ENCODE measurements at regions not wholly inside any gene's neighbourhood (a gene's known extent, or its start where the extent isn't known, plus 50 kb on each side); places are given as distances from the start of the nearest gene placed in this dataset.

DNA sequence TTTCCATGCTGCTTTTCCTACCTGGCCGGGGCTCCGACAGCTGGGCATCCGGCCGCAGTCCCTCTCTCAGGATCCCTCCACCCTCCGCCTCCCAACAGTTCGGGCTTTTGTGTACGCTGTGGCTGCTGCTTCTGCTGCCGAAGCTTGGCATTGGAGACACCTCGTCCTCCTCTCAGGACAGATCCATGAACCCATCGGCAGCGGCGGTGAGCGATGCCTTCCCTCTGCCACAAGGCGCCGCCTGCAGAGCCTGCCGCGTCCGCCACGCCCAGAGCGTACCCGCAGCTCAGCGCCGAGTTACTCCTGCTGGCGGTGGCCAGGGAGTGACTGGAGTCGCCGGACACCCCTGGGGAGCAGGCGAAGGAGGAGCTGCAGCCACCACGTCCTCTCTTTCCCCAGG is 2032.8 kb downstream of the TP53TG3F start:
- no peak overlapping the region for H3K4me3 ChIP-seq (ENCODE audit: low read depth, low read length)
- peaks cover 17% of the 10 kb centered on the region for H3K9me3 ChIP-seq (ENCODE audit: control insufficient read depth, insufficient read depth, low read length)
- TF ChIP-seq, protein P1, sequence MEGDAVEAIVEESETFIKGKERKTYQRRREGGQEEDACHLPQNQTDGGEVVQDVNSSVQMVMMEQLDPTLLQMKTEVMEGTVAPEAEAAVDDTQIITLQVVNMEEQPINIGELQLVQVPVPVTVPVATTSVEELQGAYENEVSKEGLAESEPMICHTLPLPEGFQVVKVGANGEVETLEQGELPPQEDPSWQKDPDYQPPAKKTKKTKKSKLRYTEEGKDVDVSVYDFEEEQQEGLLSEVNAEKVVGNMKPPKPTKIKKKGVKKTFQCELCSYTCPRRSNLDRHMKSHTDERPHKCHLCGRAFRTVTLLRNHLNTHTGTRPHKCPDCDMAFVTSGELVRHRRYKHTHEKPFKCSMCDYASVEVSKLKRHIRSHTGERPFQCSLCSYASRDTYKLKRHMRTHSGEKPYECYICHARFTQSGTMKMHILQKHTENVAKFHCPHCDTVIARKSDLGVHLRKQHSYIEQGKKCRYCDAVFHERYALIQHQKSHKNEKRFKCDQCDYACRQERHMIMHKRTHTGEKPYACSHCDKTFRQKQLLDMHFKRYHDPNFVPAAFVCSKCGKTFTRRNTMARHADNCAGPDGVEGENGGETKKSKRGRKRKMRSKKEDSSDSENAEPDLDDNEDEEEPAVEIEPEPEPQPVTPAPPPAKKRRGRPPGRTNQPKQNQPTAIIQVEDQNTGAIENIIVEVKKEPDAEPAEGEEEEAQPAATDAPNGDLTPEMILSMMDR (IDR thresholded peaks at IDR 0.05; ENCODE audit: low read depth, low read length): no peak
- ChIA-PET CTCF (no interaction called here), POLR2A (no interaction called here)
- H3K27ac ChIP-seq (ENCODE audit: low read depth, low read length): no peak overlapping the region
- DNase-seq (ENCODE audit: low read depth, low spot score): no peak
- no peaks in the 10 kb centered on the region for H3K27me3 ChIP-seq (ENCODE audit: control insufficient read depth, insufficient read depth, low read length)

DNA sequence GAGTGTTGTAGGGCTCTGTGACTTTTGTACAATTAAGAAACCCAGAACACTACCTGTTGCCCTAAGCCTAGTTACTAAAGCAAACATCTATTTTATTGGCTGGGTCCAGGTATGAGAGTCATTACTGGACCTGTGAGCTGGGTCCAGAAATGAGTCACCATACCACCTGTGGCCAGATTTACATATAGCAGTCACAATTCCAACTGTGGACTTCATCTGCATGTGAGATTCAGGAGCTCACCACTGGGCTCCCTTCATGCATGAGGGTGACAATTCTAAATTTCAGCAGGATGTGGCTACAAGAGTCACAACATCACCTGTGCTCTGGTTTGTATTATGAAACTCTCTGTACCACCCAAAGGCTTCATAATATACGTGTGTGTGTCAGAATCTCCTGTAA is 2038.0 kb downstream of the TP53TG3F start:
- ChIA-PET CTCF (no interaction called here), POLR2A (no interaction called here)
- Histone ChIP-seq H3K9me3 (ENCODE audit: control insufficient read depth, insufficient read depth, low read length) (peaks cover 45% of the 10 kb centered on the region), H3K27ac (ENCODE audit: low read depth, low read length) (no peak overlapping the region), H3K27me3 (ENCODE audit: control insufficient read depth, insufficient read depth, low read length) (no peaks in the 10 kb centered on the region), H3K4me3 (ENCODE audit: low read depth, low read length) (no peak overlapping the region)
- DNase-seq (ENCODE audit: low read depth, low spot score): no peak
- TF ChIP-seq, protein P1 (IDR thresholded peaks at IDR 0.05; ENCODE audit: low read depth, low read length): no peak

DNA sequence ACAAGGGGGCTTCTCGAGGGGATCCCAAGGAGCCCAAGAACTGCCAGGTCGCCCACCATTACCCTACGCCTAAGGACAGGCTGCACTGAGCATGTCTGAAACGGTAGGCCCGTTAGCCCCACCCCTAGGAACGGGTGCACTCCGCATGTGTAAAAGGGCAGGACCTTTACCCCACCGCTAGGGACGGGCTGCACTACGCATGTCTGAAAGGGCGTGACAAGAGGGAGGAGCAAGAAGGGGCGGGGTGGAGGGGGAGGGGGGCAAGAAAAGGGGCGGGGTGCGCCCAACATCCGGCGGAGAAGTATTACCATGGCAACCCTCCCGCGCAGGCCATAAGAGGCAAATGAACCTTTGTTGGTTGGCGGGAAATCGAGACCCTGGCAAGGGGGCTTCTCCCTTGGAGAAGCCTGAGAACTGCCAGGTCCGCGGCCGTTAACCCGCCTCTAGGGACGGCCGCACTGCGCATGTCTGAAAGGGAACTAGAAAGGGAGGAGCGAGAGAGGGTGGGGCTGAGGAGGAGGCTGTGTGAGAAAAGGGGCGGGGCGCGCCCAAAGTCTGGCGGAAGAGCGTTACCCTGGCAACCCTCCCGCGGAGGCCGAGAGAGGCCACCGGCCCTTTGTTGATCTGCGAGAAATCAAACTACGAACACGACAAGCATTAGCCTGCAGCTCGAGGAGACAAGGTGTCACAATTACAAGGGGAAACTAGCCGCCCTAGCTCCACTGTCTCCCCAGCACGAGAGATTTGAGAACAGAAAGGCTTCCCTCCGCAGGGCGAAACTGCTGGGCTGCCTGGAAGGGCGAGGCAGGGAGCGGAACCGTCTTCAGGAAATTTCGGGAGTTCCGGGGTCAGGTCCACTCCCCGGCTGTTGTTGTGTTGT is 2046.8 kb downstream of the TP53TG3F start:
- TF ChIP-seq, protein P1 (IDR thresholded peaks at IDR 0.05; ENCODE audit: low read depth, low read length): no peak
- ChIA-PET CTCF (no interaction called here), POLR2A (no interaction called here)
- Histone ChIP-seq H3K4me3 (ENCODE audit: low read depth, low read length) (no peak overlapping the region), H3K27me3 (ENCODE audit: control insufficient read depth, insufficient read depth, low read length) (no peaks in the 10 kb centered on the region), H3K9me3 (ENCODE audit: control insufficient read depth, insufficient read depth, low read length) (peaks cover 34% of the 10 kb centered on the region), H3K27ac (ENCODE audit: low read depth, low read length) (no peak overlapping the region)
- no peak for DNase-seq (ENCODE audit: low read depth, low spot score)

DNA sequence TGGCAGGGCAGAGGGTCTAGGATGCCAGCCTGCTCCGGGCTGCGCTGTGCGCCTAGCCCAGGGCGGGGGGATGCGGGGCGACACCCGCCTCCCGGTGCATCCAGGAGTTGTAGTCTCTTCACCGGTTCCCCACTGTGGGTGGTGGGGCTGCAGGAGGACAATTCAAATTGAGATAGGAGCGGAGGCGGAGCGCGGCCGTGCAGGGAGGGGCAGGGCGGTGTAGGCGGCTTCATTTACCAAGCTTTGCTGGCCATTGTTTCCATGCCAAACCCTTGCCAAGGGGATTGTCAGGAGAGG is 2047.4 kb downstream of the TP53TG3F start:
- CTCF ChIA-PET: no interaction called here
- TF ChIP-seq, protein P1 (IDR thresholded peaks at IDR 0.05; ENCODE audit: low read depth, low read length): no peak
- Histone ChIP-seq H3K9me3 (ENCODE audit: control insufficient read depth, insufficient read depth, low read length) (peaks cover 32% of the 10 kb centered on the region), H3K27ac (ENCODE audit: low read depth, low read length) (no peak overlapping the region), H3K4me3 (ENCODE audit: low read depth, low read length) (no peak overlapping the region), H3K27me3 (ENCODE audit: control insufficient read depth, insufficient read depth, low read length) (no peaks in the 10 kb centered on the region)
- POLR2A ChIA-PET: no interaction called here
- DNase-seq (ENCODE audit: low read depth, low spot score): no peak

DNA sequence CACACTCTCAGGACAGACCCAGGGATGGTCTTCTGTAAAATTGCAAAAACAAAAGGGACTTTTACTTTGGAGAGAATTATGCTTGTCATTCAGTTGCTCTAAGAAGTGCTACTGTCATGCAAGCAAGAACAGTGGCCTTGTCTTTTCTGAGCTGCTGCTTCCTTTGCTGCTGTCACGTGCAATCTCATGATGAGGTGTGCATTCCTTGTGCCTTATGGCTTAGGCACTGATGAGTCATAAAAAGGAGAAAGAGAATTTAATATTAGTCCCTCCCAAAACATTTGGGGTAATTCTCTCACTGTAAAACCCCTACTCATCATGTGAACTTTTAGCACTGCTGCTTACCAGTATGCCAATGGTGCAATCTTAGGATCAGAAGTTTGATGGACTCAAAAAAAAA is 2051.3 kb downstream of the TP53TG3F start:
- TF ChIP-seq, protein P1 (IDR thresholded peaks at IDR 0.05; ENCODE audit: low read depth, low read length): no peak

More for the DNA sequence above, 2051.3 kb downstream of the TP53TG3F start:
- Histone ChIP-seq H3K27ac (ENCODE audit: low read depth, low read length) (no peak overlapping the region), H3K4me3 (ENCODE audit: low read depth, low read length) (no peak overlapping the region), H3K9me3 (ENCODE audit: control insufficient read depth, insufficient read depth, low read length) (peaks cover 30% of the 10 kb centered on the region), H3K27me3 (ENCODE audit: control insufficient read depth, insufficient read depth, low read length) (no peaks in the 10 kb centered on the region)
- no peak for DNase-seq (ENCODE audit: low read depth, low spot score)
- POLR2A ChIA-PET: no interaction called here
- CTCF ChIA-PET: no interaction called here
